ENCODE measurements at regions not wholly inside any gene's neighbourhood (a gene's known extent, or its start where the extent isn't known, plus 50 kb on each side); places are given as distances from the start of the nearest gene placed in this dataset.

GRCh38 chr10:120666308-120666707 is 184.9 kb upstream of the WDR11 start:
- Histone ChIP-seq H2AFZ (ENCODE audit: low read depth, low read length) (no peak overlapping the region), H3K4me1 (replicated peaks in 1 of 2; ENCODE audit: control insufficient read depth in 2 of 2, insufficient read depth in 2 of 2, low read length in 2 of 2) (no peaks in the 10 kb centered on the region), H3K9ac (ENCODE audit: insufficient read depth in 1 of 2, low read depth in 2 of 2, low read length in 2 of 2) (no peak overlapping the region), H3K9me1 (ENCODE audit: control insufficient read depth, insufficient read depth, low read length) (no peaks in the 10 kb centered on the region), H3K36me3 (ENCODE audit: control insufficient read depth, insufficient read depth, low read length) (no peaks in the 10 kb centered on the region), H3K79me2 (ENCODE audit: control insufficient read depth, insufficient read depth, low read length) (no peaks in the 10 kb centered on the region), H3K4me3 (no peak overlapping the region), H3K27ac (ENCODE audit: extremely low read depth, low read depth, low read length) (no peak overlapping the region), H4K20me1 (replicated peaks; ENCODE audit: control insufficient read depth, insufficient read depth, low read length) (no peaks in the 10 kb centered on the region), H3K4me2 (ENCODE audit: insufficient read depth, low read length) (no peak overlapping the region), H3K27me3 (ENCODE audit: control insufficient read depth in 2 of 2, insufficient read depth in 2 of 2, low read length in 2 of 2) (no peaks in the 10 kb centered on the region), H3K9me3 (replicated peaks; ENCODE audit: control insufficient read depth, insufficient read depth, low read depth, low read length) (no peaks in the 10 kb centered on the region)
- no peak for ATAC-seq
- 0% methylated on average over 4 of the region's 4 CpGs for WGBS (ENCODE audit: insufficient coverage, low coverage, missing lambda C conversion rate)
- in situ Hi-C loops (cut with MboI) (no loop called here), intact Hi-C loops (cut with micrococcal nuclease) (no loop called here)
- POLR2A ChIA-PET = no interaction called here
- no TSS peak for BruUV-seq (replicated peaks)
- DNase-seq (ENCODE audit: extremely low read depth in 1 of 4, low spot score in 3 of 4) = no peak
- CTCF ChIA-PET (ENCODE audit: low intra/inter-chr PET ratio) = no interaction called here
- no peak for TF ChIP-seq CCAR2 (IDR thresholded peaks at IDR 0.05; ENCODE audit: low read depth, low read length)
- TF ChIP-seq SIX5 (IDR thresholded peaks at IDR 0.05; ENCODE audit: borderline replicate concordance in 1 of 2, insufficient read depth in 1 of 2, low read depth in 1 of 2, low read length in 2 of 2) = no peak
- TF ChIP-seq RBBP5 (IDR thresholded peaks at IDR 0.05; ENCODE audit: borderline replicate concordance, insufficient read depth, low read length, poor library complexity, severe bottlenecking) = no peak
- no peak for TF ChIP-seq E2F6 (IDR thresholded peaks at IDR 0.05; ENCODE audit: borderline replicate concordance in 1 of 2, extremely low read depth in 1 of 2, insufficient read depth in 1 of 2, insufficient read length in 1 of 2, low read depth in 1 of 2, low read length in 1 of 2, poor library complexity in 1 of 2, severe bottlenecking in 1 of 2)
- no peak for TF ChIP-seq ZNF408 (CRISPR knock-in tag; IDR thresholded peaks at IDR 0.05; ENCODE audit: low read depth)
- no peak for TF ChIP-seq TRIM28 (IDR thresholded peaks at IDR 0.05)
- TF ChIP-seq SMC3 (conservative IDR thresholded peaks at IDR 0.05; ENCODE audit: insufficient read depth, low read depth, low read length) = no peak
- FAIRE-seq = no peak
